ENCODE measurements at regions not wholly inside any gene's neighbourhood (a gene's known extent, or its start where the extent isn't known, plus 50 kb on each side); places are given as distances from the start of the nearest gene placed in this dataset.

GRCh38 chr1:10941891-10942541 lies 70.4 kb upstream of the TARDBP start (continued):
- TF ChIP-seq STAT3 (IDR thresholded peaks at IDR 0.05; ENCODE audit: low read depth, low read length), result no peak
- TF ChIP-seq CEBPB (IDR thresholded peaks at IDR 0.05; ENCODE audit: borderline replicate concordance in 1 of 2, low read depth in 2 of 2, low read length in 2 of 2), result no peak
- no peak for TF ChIP-seq NFYB (IDR thresholded peaks at IDR 0.05; ENCODE audit: insufficient read depth, low read depth, low read length)
- TF ChIP-seq ZNF622 (IDR thresholded peaks at IDR 0.05), result no peak
- TF ChIP-seq ATF7 (IDR thresholded peaks at IDR 0.05; ENCODE audit: low read depth), result no peak
- no peak for TF ChIP-seq PAX5 (IDR thresholded peaks at IDR 0.05; ENCODE audit: borderline replicate concordance, low read depth, low read length)
- TF ChIP-seq RAD21 (IDR thresholded peaks at IDR 0.05; ENCODE audit: insufficient read depth, low read depth, low read length), result peak; percentile 70
- no peak for TF ChIP-seq PRDM15 (CRISPR knock-in tag; IDR thresholded peaks at IDR 0.05)
- TF ChIP-seq RAD51 (IDR thresholded peaks at IDR 0.05), result no peak
- TF ChIP-seq MXI1 (IDR thresholded peaks at IDR 0.05; ENCODE audit: low read depth, low read length), result no peak
- no peak for TF ChIP-seq TARDBP (IDR thresholded peaks at IDR 0.05; ENCODE audit: borderline replicate concordance)
- no peak for TF ChIP-seq KLF5 (IDR thresholded peaks at IDR 0.05; ENCODE audit: partially characterized antibody)
- no peak for TF ChIP-seq CUX1 (IDR thresholded peaks at IDR 0.05; ENCODE audit: insufficient replicate concordance, low read depth, low read length)
- TF ChIP-seq YY1 (IDR thresholded peaks at IDR 0.05; ENCODE audit: low read depth, low read length), result peak; percentile 53; the same call in 1 of the 2 replicates
- peak; percentile 58 for TF ChIP-seq SMC3 (IDR thresholded peaks at IDR 0.05; ENCODE audit: borderline replicate concordance, low read length)
- no peak for TF ChIP-seq CHD4 (IDR thresholded peaks at IDR 0.05)
- TF ChIP-seq USF1 (IDR thresholded peaks at IDR 0.05; ENCODE audit: borderline replicate concordance, extremely low read length, insufficient read depth, low read depth, low read length), result no peak
- no peak for TF ChIP-seq ZBED1 (IDR thresholded peaks at IDR 0.05; ENCODE audit: borderline replicate concordance)
- TF ChIP-seq SUPT20H (IDR thresholded peaks at IDR 0.05; ENCODE audit: borderline replicate concordance, control insufficient read depth, low read depth, low read length), result no peak

All from GM12878 (cell line).